ENCODE measurements at regions not wholly inside any gene's neighbourhood (a gene's known extent, or its start where the extent isn't known, plus 50 kb on each side); places are given as distances from the start of the nearest gene placed in this dataset.

- DNase-seq, result peak in 1 of 3 donors; percentile 18
These were observed 236.7 kb upstream of the PGRMC2 start for GRCh38 chr4:128524311-128524710.

- DNase-seq, result peak; percentile 18 to 75 (median 26)
These were observed 234.1 kb upstream of the PGRMC2 start for GRCh38 chr4:128521648-128522111.

DNA sequence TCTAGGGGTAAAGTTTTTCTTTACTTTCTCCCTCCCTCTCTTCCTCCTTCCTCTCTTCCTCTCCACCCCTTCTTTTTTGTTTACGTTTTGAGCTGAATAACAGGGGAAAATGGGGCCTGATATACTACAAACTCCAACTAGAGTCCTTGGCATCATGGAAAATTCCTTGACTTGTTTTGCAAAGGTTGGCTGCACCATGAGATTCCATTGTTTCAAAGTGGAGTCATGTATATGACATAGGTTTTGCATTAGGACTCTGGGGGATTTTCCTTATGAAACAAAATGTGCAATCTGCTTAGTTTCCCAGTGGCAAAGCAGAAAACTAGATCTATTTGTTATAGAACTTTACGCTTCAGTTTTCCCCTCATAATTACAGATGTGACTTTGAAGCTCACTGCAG is 233.5 kb upstream of the PGRMC2 start:
- DNase-seq, result peak; percentile 15 to 68 (median 23)

- DNase-seq, result no peak
These were observed 231.7 kb upstream of the PGRMC2 start for GRCh38 chr4:128519163-128519830.

- DNase-seq, result peak; percentile 73 to 88 (median 76)
These were observed 230.3 kb upstream of the PGRMC2 start for GRCh38 chr4:128517739-128518510.

DNA sequence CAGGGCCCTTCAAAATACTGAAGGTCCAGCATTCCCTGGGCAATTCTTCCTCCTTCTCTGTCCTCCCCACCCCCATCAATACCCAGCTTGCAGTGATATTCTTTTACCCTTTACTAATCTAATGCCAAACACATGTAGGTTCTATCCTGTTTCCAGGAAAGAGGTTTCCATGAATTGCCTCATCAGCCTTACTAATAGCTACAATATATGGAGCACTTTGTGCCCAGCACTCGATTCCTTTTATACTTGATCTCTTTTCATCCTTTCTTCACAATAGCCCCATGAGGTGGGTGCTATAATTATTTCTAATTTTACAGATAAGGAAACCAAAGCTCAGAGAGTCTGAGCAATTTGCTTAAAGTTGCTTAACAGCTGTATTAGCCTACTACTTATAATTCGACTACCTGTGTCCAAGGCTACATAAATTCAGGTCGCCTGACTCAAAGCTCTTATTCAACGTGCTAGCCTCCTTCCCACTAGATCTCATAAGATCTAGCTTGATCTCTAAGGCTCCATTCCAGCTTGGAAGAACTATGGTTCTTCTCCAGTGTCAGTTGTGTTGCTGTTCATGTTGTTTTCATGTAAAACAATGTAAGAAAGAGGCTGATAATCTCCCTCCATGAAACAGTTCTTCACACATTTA is 229.6 kb upstream of the PGRMC2 start:
- DNase-seq, result peak in 1 of 3 donors; percentile 18

DNA sequence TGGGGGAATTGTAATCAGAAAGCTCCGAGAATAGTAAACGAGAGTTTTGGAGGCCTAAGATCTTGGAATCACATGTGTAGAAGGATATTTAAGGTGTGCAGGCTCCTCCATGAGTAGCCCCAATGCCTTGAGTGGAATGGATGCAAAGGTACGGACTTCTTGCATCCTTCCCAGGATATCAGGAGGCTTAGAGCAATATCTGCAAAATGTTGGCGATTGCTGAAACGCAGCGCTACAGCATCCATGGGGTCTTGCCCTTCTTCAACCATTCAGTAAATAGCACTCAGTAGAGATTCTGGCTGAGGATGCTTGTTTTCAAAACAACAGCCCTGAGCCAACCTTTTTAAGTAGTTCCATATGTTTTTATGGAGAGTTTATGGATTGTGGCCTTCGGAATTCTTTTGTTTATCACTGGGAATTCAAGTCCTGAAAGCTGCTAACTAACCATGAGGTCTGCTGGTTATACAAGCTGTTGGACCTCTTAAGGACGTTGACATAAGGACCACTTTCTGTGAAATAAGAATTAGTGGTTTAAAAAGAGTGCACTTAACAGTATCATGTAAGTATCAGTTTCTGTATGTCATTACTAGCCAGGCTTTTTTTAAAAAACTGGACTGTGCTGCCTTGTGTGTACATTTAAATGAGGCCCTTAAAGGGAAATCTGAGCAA is 228.8 kb upstream of the PGRMC2 start:
- DNase-seq, result no peak

GRCh38 chr4:128513664-128514484 is 226.3 kb upstream of the PGRMC2 start:
- DNase-seq, result peak in 2 of 3 donors; percentile 22 to 70

- peak; percentile 16 to 39 (median 23) for DNase-seq
These were observed 225.2 kb upstream of the PGRMC2 start for GRCh38 chr4:128512767-128513322.

DNA sequence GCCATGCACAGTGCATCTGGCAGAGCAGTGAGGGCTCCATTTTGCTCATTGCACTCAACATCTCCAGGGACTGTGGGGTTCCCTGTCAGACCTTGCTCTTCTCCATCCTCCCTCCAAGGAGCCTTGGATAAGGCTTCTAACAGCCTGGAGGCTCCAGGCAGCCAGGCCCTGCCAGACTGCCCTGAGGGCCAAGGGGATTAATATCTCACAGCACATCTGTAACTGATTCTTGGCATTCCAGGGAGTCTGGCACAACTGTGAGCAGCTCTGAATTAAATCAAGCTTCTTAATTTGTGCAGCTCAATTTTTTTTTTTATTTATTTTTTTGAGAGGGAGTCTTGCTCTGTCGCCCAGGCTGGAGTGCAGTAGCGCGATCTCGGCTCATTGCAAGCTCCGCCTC is 224.5 kb upstream of the PGRMC2 start:
- DNase-seq, result no peak

DNA sequence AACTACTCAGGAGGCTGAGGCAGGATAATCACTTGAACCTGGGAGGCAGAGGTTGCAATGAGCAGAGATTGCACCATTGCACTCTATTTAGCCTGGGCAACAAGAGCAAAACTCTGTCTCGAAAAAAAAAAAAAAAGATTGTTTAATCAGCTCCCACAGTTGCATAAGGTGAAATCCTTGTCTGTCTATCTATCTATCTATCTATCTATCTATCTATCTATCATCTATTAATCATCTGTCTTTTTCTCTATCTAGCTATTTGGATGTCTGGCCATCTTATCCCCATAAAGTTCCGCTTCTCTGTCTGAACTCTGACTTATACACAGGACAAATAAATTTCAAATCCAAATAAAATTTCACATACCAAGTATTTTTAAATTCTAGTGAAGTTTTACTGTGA is 223.2 kb upstream of the PGRMC2 start:
- DNase-seq, result no peak

- DNase-seq, result no peak
These were observed 215.4 kb upstream of the PGRMC2 start for GRCh38 chr4:128502818-128503527.

GRCh38 chr4:128501239-128501638 is 213.6 kb upstream of the PGRMC2 start:
- no peak for DNase-seq

- no peak for DNase-seq
These were observed 200.6 kb upstream of the PGRMC2 start for GRCh38 chr4:128488055-128488705.

DNA sequence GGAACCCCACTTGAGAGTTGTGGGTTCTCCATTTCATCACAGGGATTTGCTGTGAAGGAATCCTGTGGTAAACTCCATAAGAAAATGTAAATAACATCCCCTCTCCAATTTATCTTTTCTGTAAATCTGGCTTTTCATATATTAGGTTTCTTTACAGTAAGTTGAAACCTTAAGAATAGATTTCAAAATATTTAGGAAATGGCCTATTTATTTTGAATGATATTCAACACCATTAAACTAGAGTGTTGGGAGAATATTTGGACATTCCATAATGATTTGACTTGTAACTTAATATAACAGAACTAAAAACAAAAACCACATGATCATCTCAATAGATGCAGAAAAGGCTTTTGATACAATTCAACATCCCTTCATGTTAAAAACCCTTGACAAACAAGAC is 197.3 kb upstream of the PGRMC2 start:
- DNase-seq, result no peak

DNA sequence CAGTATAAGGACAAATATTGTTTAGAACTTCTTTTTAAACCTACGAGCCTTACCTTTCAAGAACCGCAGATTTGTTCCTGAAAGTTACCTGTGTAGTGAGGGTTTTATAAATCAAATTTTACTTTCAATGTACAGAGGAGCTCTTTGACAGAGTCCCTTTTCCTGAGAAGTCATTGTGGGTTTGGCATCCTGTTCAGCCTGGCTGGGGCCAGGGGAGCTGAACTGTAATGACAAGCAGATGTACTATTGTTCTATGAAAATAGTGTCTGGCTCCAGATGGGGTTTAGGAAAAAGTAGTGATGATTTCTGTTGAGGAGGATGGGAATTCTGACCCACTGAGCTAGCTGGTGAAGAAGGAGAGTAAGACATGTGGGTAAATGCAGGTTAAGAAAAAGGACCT is 196.2 kb upstream of the PGRMC2 start:
- DNase-seq, result no peak

DNA sequence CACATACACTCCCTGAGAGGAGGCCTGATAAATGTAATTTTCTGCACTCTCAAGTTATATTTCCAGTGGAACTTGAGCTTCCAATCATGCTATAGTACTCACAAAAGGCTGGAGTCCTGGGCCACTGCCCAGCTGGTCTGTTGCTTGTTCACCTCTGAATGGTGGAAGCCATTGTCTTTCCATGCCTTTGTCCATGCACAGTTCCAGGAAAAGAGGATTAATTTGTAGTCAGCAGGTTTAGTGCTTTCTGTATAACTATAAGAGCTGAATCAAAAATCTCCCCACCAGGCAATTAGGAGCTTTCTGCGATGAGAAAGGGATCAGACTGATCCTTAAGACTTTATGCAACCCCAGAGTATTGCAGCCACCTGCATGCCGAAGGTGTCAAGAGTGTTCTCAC is 195.4 kb upstream of the PGRMC2 start:
- no peak for DNase-seq

DNA sequence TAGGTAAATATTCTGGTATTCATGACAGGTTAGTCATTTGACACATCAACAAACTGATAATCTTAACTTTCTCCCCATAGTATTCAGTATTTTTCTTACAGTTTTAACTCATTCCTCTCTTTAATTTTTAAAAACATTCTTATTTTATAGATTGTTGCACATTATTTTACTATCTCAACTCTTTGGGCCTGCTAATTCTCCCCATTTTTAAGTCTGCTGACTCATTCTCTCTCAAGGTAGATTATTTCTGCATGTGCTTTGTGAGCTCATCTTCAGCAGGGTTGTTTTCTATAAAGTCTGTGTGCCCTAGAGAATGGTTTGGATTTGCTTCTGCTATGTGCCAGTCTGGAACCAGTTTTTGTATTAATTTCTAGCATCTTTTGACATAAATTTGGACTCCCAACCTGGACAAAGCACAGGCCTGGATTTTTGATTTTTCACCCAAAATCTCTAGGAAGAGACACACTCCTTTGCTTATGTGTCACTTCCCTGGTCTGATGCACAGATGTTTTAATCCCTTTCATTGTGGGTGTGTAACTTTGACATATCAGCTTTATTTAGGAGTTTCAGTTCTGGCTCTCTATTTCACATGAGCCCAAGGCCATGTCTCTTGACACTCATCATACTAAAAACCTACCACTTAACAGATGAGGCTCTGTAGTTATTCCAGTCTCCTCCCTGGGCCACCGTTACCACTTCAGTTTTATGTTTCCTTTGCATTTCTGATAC is 194.3 kb upstream of the PGRMC2 start:
- DNase-seq, result no peak

GRCh38 chr4:128480945-128481344 is 193.3 kb upstream of the PGRMC2 start:
- DNase-seq, result no peak

DNA sequence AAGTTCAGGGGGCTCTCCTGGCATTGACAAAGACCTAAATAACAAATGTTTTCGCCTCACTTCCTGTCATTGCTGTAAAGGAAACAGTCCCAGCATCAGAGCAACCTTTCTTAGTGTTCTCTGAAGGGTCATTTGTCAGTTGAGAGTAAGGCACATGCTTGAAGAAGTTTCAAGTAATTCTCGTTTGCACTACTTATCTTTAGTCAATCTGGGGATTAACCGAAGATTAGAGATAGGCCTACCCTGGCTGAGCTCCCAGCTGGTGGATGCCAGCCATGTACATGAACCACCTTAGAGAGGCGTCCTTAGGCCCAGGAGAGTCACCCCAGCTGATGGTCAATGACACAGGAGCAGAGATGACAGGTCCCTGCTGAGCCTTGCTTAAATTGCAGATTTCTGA is 189.9 kb upstream of the PGRMC2 start:
- DNase-seq, result no peak

All from suppressor macrophage treated with lipopolysaccharide for 1 hour (primary cell).